CD14-positive monocyte (primary cell): ENCODE measurements at regions not wholly inside any gene's neighbourhood (a gene's known extent, or its start where the extent isn't known, plus 50 kb on each side); places are given as distances from the start of the nearest gene placed in this dataset.

ENCODE experiments used
- DNase-seq, 3 donors: peaks; one replicate each; pipeline ENCODE4 v3.0.0-alpha.2; 2011 to 2022
- H2AFZ ChIP-seq: 2 replicates; pipeline ENCODE4 v1.6.0; 2012; ENCODE audit warnings: mild to moderate bottlenecking, low read depth, low read length, inconsistent platforms; ENCODE audit not compliant: insufficient read depth, poor library complexity, severe bottlenecking
- H3K27ac ChIP-seq, 2 donors: 1 replicate in 1 of 2; 2 replicates in 1 of 2; pipeline ENCODE4 v1.5.1; 2012 to 2013; ENCODE audit warnings: low read length in 2 of 2, control low read depth in 1 of 2, inconsistent platforms in 1 of 2, low read depth in 1 of 2, mild to moderate bottlenecking in 1 of 2
- H3K27me3 ChIP-seq, 2 donors: one replicate each; pipeline versions ENCODE4 v1.6.0 to v1.6.1; 2011 to 2013; ENCODE audit warnings: low read length in 2 of 2; ENCODE audit not compliant: control insufficient read depth in 2 of 2, insufficient read depth in 2 of 2
- H3K36me3 ChIP-seq, 2 donors: replicated peaks in 1 of 2; 1 replicate in 1 of 2; 2 replicates in 1 of 2; pipeline versions ENCODE4 v1.5.1 to v1.6.1; 2012 to 2013; ENCODE audit warnings: low read length in 2 of 2, control low read depth in 1 of 2, inconsistent platforms in 1 of 2, mild to moderate bottlenecking in 1 of 2; ENCODE audit not compliant: insufficient read depth in 2 of 2, control insufficient read depth in 1 of 2
- H3K4me1 ChIP-seq, 2 donors: 1 replicate in 1 of 2; 2 replicates in 1 of 2; pipeline versions ENCODE4 v1.5.1 to v1.6.1; 2012 to 2013; ENCODE audit warnings: low read length in 2 of 2, control low read depth in 1 of 2, inconsistent platforms in 1 of 2, mild to moderate bottlenecking in 1 of 2, moderate library complexity in 1 of 2; ENCODE audit not compliant: insufficient read depth in 2 of 2, control insufficient read depth in 1 of 2
- H3K4me2 ChIP-seq: replicated peaks from 2 replicates; pipeline ENCODE3; 2012; ENCODE audit warnings: low read length, moderate library complexity, mild to moderate bottlenecking; ENCODE audit not compliant: poor library complexity, severe bottlenecking; ENCODE audit errors: extremely low read depth
- H3K4me3 ChIP-seq, 3 experiments: fragments of 200-600 bp in 1 of 3; sonication (generic) in 1 of 3; replicated peaks in 1 of 3; 1 replicate in 2 of 3; 2 replicates in 1 of 3; pipeline ENCODE4 v1.5.1; 2011 to 2013; ENCODE audit warnings: low read length in 3 of 3, mild to moderate bottlenecking in 3 of 3, control low read depth in 2 of 3, low read depth in 2 of 3, inconsistent platforms in 1 of 3, moderate library complexity in 1 of 3
- H3K79me2 ChIP-seq: 2 replicates; pipeline ENCODE4 v1.6.0; 2012; ENCODE audit warnings: mild to moderate bottlenecking, control low read depth, inconsistent platforms, low read length, moderate library complexity; ENCODE audit not compliant: insufficient read depth
- H3K9ac ChIP-seq: 2 replicates; pipeline ENCODE4 v1.6.0; 2017; ENCODE audit warnings: low read length, mild to moderate bottlenecking; ENCODE audit not compliant: insufficient read depth, poor library complexity, severe bottlenecking
- H3K9me3 ChIP-seq, 2 donors: replicated peaks in 1 of 2; 1 replicate in 1 of 2; 2 replicates in 1 of 2; pipeline versions ENCODE4 v1.5.1 to v1.6.1; 2012 to 2013; ENCODE audit warnings: low read length in 2 of 2, control low read depth in 1 of 2; ENCODE audit not compliant: control insufficient read depth in 1 of 2, insufficient read depth in 1 of 2
- H4K20me1 ChIP-seq: 2 replicates; pipeline ENCODE4 v1.6.0; 2012; ENCODE audit warnings: mild to moderate bottlenecking, low read length, control low read depth, moderate library complexity; ENCODE audit not compliant: insufficient read depth
- H3K27ac Mint-ChIP-seq, 7 donors: one replicate each; pipeline ENCODE4 v1.8.0; 2020; ENCODE audit warnings: mild to moderate bottlenecking in 7 of 7, mixed read lengths in 7 of 7, moderate library complexity in 6 of 7, inconsistent platforms in 2 of 7
- H3K27me3 Mint-ChIP-seq, 3 donors: one replicate each; pipeline ENCODE4 v1.8.0; 2021 to 2022; ENCODE audit warnings: low read depth in 3 of 3, mild to moderate bottlenecking in 3 of 3, mixed read lengths in 3 of 3, moderate library complexity in 3 of 3, inconsistent platforms in 1 of 3
- H3K36me3 Mint-ChIP-seq, 2 donors: one replicate each; pipeline ENCODE4 v1.8.0; 2020; ENCODE audit warnings: mixed read lengths in 2 of 2, inconsistent platforms in 1 of 2, mild to moderate bottlenecking in 1 of 2
- H3K4me1 Mint-ChIP-seq: one replicate; pipeline ENCODE4 v1.8.0; 2020; ENCODE audit warnings: mild to moderate bottlenecking, mixed read lengths
- H3K4me3 Mint-ChIP-seq, 2 donors: one replicate each; pipeline ENCODE4 v1.8.0; 2020; ENCODE audit warnings: mild to moderate bottlenecking in 2 of 2, mixed read lengths in 2 of 2, moderate library complexity in 1 of 2
- H3K9me3 Mint-ChIP-seq, 7 donors: one replicate each; pipeline ENCODE4 v1.8.0; 2020 to 2022; ENCODE audit warnings: mixed read lengths in 7 of 7, mild to moderate bottlenecking in 6 of 7, moderate library complexity in 6 of 7, inconsistent platforms in 2 of 7
- WGBS: methylation state at CpG from one replicate; pipeline ENCODE4 v1.1.5; 2013; ENCODE audit warnings: missing lambda C conversion rate; ENCODE audit not compliant: insufficient coverage; 5-methylcytosine and 5-hydroxymethylcytosine counted together
- intact Hi-C, 2 donors: fragments of 100-400 bp; cut with micrococcal nuclease; formaldehyde crosslinking; loops; one replicate each; pipeline versions ENCODE4 v1.15.0 to v1.15.1; 2023
- TF ChIP-seq, protein P1 (sequence below): fragments of 200-600 bp; IDR thresholded peaks from one replicate; pipeline ENCODE4 v1.8.0; 2022; ENCODE audit warnings: antibody characterized with exemption, mild to moderate bottlenecking

DNA sequence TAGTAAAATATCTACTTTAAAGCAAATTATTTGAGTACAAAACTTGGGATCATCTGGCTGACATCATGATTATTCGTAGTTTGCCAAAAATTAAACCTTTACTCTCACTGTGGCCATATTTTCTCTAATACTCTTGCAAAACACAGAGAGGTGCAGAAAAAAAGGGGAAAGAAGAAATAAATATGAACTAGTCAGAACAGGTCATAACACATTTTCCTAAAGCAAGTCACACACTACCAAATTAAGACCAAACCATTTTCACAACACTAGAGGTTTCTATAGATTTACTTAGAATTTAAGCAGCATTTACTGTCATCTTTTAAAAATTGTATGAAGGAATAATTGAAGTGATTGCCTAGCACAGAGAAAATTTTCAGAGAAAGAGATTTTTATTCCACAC, 726.1 kb downstream of the SORCS1 start:
- H4K20me1 ChIP-seq: no peaks in the 10 kb centered on the region
- no peak overlapping the region for H2AFZ ChIP-seq
- TF ChIP-seq, protein P1, sequence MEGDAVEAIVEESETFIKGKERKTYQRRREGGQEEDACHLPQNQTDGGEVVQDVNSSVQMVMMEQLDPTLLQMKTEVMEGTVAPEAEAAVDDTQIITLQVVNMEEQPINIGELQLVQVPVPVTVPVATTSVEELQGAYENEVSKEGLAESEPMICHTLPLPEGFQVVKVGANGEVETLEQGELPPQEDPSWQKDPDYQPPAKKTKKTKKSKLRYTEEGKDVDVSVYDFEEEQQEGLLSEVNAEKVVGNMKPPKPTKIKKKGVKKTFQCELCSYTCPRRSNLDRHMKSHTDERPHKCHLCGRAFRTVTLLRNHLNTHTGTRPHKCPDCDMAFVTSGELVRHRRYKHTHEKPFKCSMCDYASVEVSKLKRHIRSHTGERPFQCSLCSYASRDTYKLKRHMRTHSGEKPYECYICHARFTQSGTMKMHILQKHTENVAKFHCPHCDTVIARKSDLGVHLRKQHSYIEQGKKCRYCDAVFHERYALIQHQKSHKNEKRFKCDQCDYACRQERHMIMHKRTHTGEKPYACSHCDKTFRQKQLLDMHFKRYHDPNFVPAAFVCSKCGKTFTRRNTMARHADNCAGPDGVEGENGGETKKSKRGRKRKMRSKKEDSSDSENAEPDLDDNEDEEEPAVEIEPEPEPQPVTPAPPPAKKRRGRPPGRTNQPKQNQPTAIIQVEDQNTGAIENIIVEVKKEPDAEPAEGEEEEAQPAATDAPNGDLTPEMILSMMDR: no peak
- no peaks in the 10 kb centered on the region for H3K27me3 ChIP-seq
- no peaks in the 10 kb centered on the region for H3K79me2 ChIP-seq
- H3K4me3 Mint-ChIP-seq: no peak overlapping the region
- no peak overlapping the region for H3K9ac ChIP-seq
- no peaks in the 10 kb centered on the region for H3K9me3 ChIP-seq
- no peak overlapping the region for H3K4me2 ChIP-seq
- intact Hi-C loops: no loop called here
- H3K4me1 ChIP-seq: no peaks in the 10 kb centered on the region
- no peaks in the 10 kb centered on the region for H3K27me3 Mint-ChIP-seq
- no peak for DNase-seq
- H3K27ac Mint-ChIP-seq: no peak overlapping the region
- WGBS: no CpG with 5 or more reads among the region's 1 CpG
- no peaks in the 10 kb centered on the region for H3K4me1 Mint-ChIP-seq
- no peak overlapping the region for H3K27ac ChIP-seq
- no peak overlapping the region for H3K4me3 ChIP-seq
- H3K36me3 ChIP-seq: no peaks in the 10 kb centered on the region
- H3K9me3 Mint-ChIP-seq: peaks cover 0 to 2% (median 0%) of the 10 kb centered on the region in 7 donors
- H3K36me3 Mint-ChIP-seq: no peaks in the 10 kb centered on the region

DNA sequence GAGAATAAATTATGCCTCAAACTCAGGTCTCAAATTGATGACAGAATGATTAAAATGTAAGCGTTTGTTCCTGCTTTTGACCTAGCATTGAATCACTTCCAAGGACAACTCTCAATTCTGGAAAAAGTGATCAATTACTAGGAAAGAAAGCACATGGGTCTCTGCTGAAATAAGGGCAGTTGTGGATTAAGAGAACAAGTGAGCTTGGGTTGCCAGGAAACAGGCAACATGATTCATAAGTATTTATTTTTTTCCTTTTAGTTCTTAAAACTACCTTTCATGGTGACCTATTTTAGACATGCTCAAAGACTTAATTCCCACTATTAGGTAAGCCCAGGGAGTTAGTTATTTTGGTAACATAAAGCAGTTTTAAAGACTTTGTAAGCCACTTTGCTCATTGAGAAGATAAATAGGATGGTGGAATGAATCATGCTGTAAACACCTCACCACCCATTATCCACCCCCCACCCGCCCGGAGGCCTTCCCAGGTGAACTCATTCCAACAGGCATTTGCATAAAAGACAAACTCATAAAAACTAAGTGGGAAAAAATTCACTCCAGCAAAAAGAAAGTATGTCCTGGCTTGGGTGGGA, 728.3 kb downstream of the SORCS1 start:
- H3K27ac Mint-ChIP-seq: no peak overlapping the region
- intact Hi-C loops: no loop called here

More for the DNA sequence above, 728.3 kb downstream of the SORCS1 start:
- Histone ChIP-seq H2AFZ (no peak overlapping the region), H3K27ac (no peak overlapping the region), H3K4me1 (no peaks in the 10 kb centered on the region), H3K9ac (no peak overlapping the region), H3K9me3 (no peaks in the 10 kb centered on the region), H4K20me1 (no peaks in the 10 kb centered on the region), H3K4me2 (no peak overlapping the region), H3K4me3 (no peak overlapping the region), H3K79me2 (no peaks in the 10 kb centered on the region), H3K27me3 (no peaks in the 10 kb centered on the region), H3K36me3 (no peaks in the 10 kb centered on the region)
- Mint-ChIP-seq H3K4me1 (no peaks in the 10 kb centered on the region), H3K9me3 (peaks cover 0 to 2% (median 0%) of the 10 kb centered on the region in 7 donors), H3K27me3 (no peaks in the 10 kb centered on the region), H3K36me3 (no peaks in the 10 kb centered on the region), H3K4me3 (no peak overlapping the region)
- TF ChIP-seq, protein P1: no peak
- no peak for DNase-seq
- no CpG with 5 or more reads among the region's 3 CpGs for WGBS
